Kidney (tissue), 13 donors: ENCODE measurements at regions not wholly inside any gene's neighbourhood (a gene's known extent, or its start where the extent isn't known, plus 50 kb on each side); places are given as distances from the start of the nearest gene placed in this dataset.

ENCODE experiments used
- DNase-seq, 5 donors: peaks; one replicate each; pipeline ENCODE4 v3.0.0-alpha.2; 2013 to 2020
- FAIRE-seq: peaks from 2 replicates; lab custom pipeline; 2012; peaks lifted over from hg19 to GRCh38; lab: Jason Lieb, UNC
- H3K27ac ChIP-seq, 2 donors: one replicate each; pipeline ENCODE4 v1.7.0; 2013; ENCODE audit warnings: low read depth in 2 of 2, low read length in 2 of 2, inconsistent platforms in 1 of 2
- H3K27me3 ChIP-seq: one replicate; pipeline ENCODE4 v1.7.1; 2013; ENCODE audit warnings: low read length, inconsistent platforms; ENCODE audit not compliant: control insufficient read depth, insufficient read depth
- H3K36me3 ChIP-seq, 3 donors: one replicate each; pipeline versions ENCODE4 v1.7.0 to v1.7.1; 2013; ENCODE audit warnings: low read length in 3 of 3, control low read depth in 1 of 3, inconsistent platforms in 1 of 3; ENCODE audit not compliant: insufficient read depth in 3 of 3, control insufficient read depth in 2 of 3
- H3K4me1 ChIP-seq, 3 donors: one replicate each; pipeline versions ENCODE4 v1.7.0 to v1.7.1; 2013; ENCODE audit warnings: low read length in 3 of 3, inconsistent platforms in 1 of 3, low read depth in 1 of 3; ENCODE audit not compliant: control insufficient read depth in 2 of 3, insufficient read depth in 2 of 3
- H3K4me3 ChIP-seq, 3 donors: one replicate each; pipeline versions ENCODE4 v1.7.0 to v1.8.1; 2013; ENCODE audit warnings: low read length in 3 of 3, control low read depth in 1 of 3, inconsistent platforms in 1 of 3
- H3K9ac ChIP-seq, 3 donors: one replicate each; pipeline versions ENCODE4 v1.7.0 to v1.7.1; 2013; ENCODE audit warnings: low read length in 3 of 3, control low read depth in 1 of 3, inconsistent platforms in 1 of 3
- H3K9me3 ChIP-seq, 3 donors: one replicate each; pipeline versions ENCODE4 v1.7.0 to v1.7.1; 2013; ENCODE audit warnings: low read length in 3 of 3, control low read depth in 1 of 3, inconsistent platforms in 1 of 3; ENCODE audit not compliant: control insufficient read depth in 2 of 3, insufficient read depth in 1 of 3
- CTCF ChIP-seq: IDR thresholded peaks from 3 replicates; pipeline ENCODE4 v1.5.1; 2012; ENCODE audit warnings: mild to moderate bottlenecking, moderate library complexity, borderline replicate concordance; ENCODE audit not compliant: insufficient read depth; ENCODE audit errors: extremely low read depth
- intact Hi-C: fragments of 100-400 bp; cut with DNase I; formaldehyde crosslinking; loops from one replicate; pipeline ENCODE4 v1.11.1; 2022
- donor health status: control.
- donor health status: control.
- donor health status: control.
- donor health status: control.
- donor health status: control.
- donor health status: DM: yes; HTN: yes; CAD: no.
- donor health status: Normal renal cell carcinoma (clear cell type).

GRCh38 chr15:97171556-97171955 is 788.9 kb upstream of the ARRDC4 start:
- DNase-seq (no peak), FAIRE-seq (no peak)
- no peak overlapping the region for H3K9ac ChIP-seq
- H3K9me3 ChIP-seq, result no peaks in the 10 kb centered on the region
- no peak overlapping the region for H3K4me3 ChIP-seq
- intact Hi-C loops, result no loop called here
- TF ChIP-seq CTCF, result no peak
- no peaks in the 10 kb centered on the region for H3K4me1 ChIP-seq
- no peaks in the 10 kb centered on the region for H3K36me3 ChIP-seq
- H3K27ac ChIP-seq, result no peak overlapping the region
- H3K27me3 ChIP-seq, result no peaks in the 10 kb centered on the region

GRCh38 chr15:97174886-97175540 is 785.5 kb upstream of the ARRDC4 start:
- H3K27ac ChIP-seq, result no peak overlapping the region
- H3K36me3 ChIP-seq, result no peaks in the 10 kb centered on the region
- no peaks in the 10 kb centered on the region for H3K9me3 ChIP-seq
- TF ChIP-seq CTCF, result no peak
- DNase-seq (no peak), FAIRE-seq (no peak)
- H3K9ac ChIP-seq, result no peak overlapping the region
- H3K27me3 ChIP-seq, result no peaks in the 10 kb centered on the region
- intact Hi-C loops, result no loop called here
- no peak overlapping the region for H3K4me3 ChIP-seq
- peaks cover 0 to 3% (median 0%) of the 10 kb centered on the region in 3 donors for H3K4me1 ChIP-seq

- Histone ChIP-seq H3K9ac (no peak overlapping the region), H3K27ac (no peak overlapping the region), H3K27me3 (no peaks in the 10 kb centered on the region), H3K9me3 (no peaks in the 10 kb centered on the region), H3K4me3 (no peak overlapping the region), H3K4me1 (peaks cover 0 to 3% (median 0%) of the 10 kb centered on the region in 3 donors), H3K36me3 (no peaks in the 10 kb centered on the region)
- TF ChIP-seq CTCF, result no peak
- peak in 4 of 5 donors; percentile 95 to 96 (median 95) for DNase-seq
- no peak for FAIRE-seq
- intact Hi-C loops, result no loop called here
Observed at GRCh38 chr15:97177151-97177577, 783.3 kb upstream of the ARRDC4 start.
